Activated T-helper 2 cell treated with anti-CD3 and anti-CD28 coated beads, Interferon-gamma antibody, Interleukin-2, Interleukin-4, amounts not matched to agents 10 μg/mL and 5 μg/mL and 100 μg/mL, durations not matched to agents 14 hours and 24 hours and 36 hours (primary cell): ENCODE measurements at regions not wholly inside any gene's neighbourhood (a gene's known extent, or its start where the extent isn't known, plus 50 kb on each side); places are given as distances from the start of the nearest gene placed in this dataset.

Experiments
- DNase-seq: peaks from one replicate; pipeline ENCODE4 v3.0.0; 2021; ENCODE audit warnings: low spot score
- H3K27ac Mint-ChIP-seq: one replicate; pipeline ENCODE4 v1.8.0; 2021; ENCODE audit warnings: mixed read lengths
- H3K27me3 Mint-ChIP-seq: one replicate; pipeline ENCODE4 v1.8.0; 2021; ENCODE audit warnings: low read depth, mixed read lengths
- H3K36me3 Mint-ChIP-seq: one replicate; pipeline ENCODE4 v1.8.0; 2021; ENCODE audit warnings: low read depth, mixed read lengths
- H3K4me1 Mint-ChIP-seq: one replicate; pipeline ENCODE4 v1.8.0; 2021; ENCODE audit warnings: low read depth, mixed read lengths
- H3K4me3 Mint-ChIP-seq: one replicate; pipeline ENCODE4 v1.8.0; 2021; ENCODE audit warnings: low read depth, mild to moderate bottlenecking, moderate library complexity, mixed read lengths
- H3K9me3 Mint-ChIP-seq: one replicate; pipeline ENCODE4 v1.8.0; 2021; ENCODE audit warnings: mixed read lengths
- intact Hi-C: fragments of 100-400 bp; cut with micrococcal nuclease; formaldehyde crosslinking; loops from one replicate; pipeline ENCODE4 v1.15.1; 2023

GRCh38 chr9:737400-738120, 103.9 kb upstream of the DMRT1 start:
- DNase-seq = no peak

GRCh38 chr9:738209-738915, 103.1 kb upstream of the DMRT1 start:
- no peak overlapping the region for H3K4me3 Mint-ChIP-seq
- H3K27me3 Mint-ChIP-seq = no peaks in the 10 kb centered on the region
- intact Hi-C loops = no loop called here
- no peak overlapping the region for H3K27ac Mint-ChIP-seq
- H3K36me3 Mint-ChIP-seq = peaks cover 46% of the 10 kb centered on the region
- DNase-seq = no peak
- no peaks in the 10 kb centered on the region for H3K4me1 Mint-ChIP-seq
- no peaks in the 10 kb centered on the region for H3K9me3 Mint-ChIP-seq

More at GRCh38 chr9:737400-738120, 103.9 kb upstream of the DMRT1 start:
- no peak overlapping the region for H3K4me3 Mint-ChIP-seq
- H3K4me1 Mint-ChIP-seq = no peaks in the 10 kb centered on the region
- H3K9me3 Mint-ChIP-seq = no peaks in the 10 kb centered on the region
- peaks cover 38% of the 10 kb centered on the region for H3K36me3 Mint-ChIP-seq
- no peaks in the 10 kb centered on the region for H3K27me3 Mint-ChIP-seq
- no peak overlapping the region for H3K27ac Mint-ChIP-seq
- intact Hi-C loops = no loop called here

DNA sequence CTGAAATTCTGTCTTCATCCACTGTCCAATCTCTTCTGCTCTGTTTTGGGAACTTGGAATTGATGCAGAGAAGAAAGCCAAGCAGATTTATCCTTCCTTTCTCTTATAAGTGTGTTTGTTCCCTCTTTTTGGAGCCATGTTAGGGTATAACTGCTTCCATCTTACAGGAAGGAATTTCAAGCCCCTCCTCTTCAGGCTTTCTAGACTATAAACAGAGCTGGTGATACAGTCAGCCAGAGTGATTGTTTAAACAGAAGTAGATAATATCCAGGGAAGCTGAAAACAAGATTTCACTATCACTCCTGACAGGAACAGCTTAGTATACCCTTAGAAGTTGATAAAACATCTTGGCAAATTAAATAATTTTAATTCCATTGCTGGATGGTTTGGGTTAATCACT, 102.1 kb upstream of the DMRT1 start:
- no peaks in the 10 kb centered on the region for H3K27me3 Mint-ChIP-seq
- H3K4me3 Mint-ChIP-seq = no peak overlapping the region
- intact Hi-C loops = no loop called here
- H3K9me3 Mint-ChIP-seq = no peaks in the 10 kb centered on the region
- H3K27ac Mint-ChIP-seq = no peak overlapping the region
- peaks cover 55% of the 10 kb centered on the region for H3K36me3 Mint-ChIP-seq
- no peaks in the 10 kb centered on the region for H3K4me1 Mint-ChIP-seq
- DNase-seq = no peak

GRCh38 chr9:740221-740620, 101.3 kb upstream of the DMRT1 start:
- intact Hi-C loops = no loop called here
- H3K36me3 Mint-ChIP-seq = peaks cover 60% of the 10 kb centered on the region
- no peak overlapping the region for H3K27ac Mint-ChIP-seq
- H3K27me3 Mint-ChIP-seq = no peaks in the 10 kb centered on the region
- DNase-seq = no peak
- H3K4me1 Mint-ChIP-seq = no peaks in the 10 kb centered on the region
- H3K4me3 Mint-ChIP-seq = no peak overlapping the region
- no peaks in the 10 kb centered on the region for H3K9me3 Mint-ChIP-seq

DNA sequence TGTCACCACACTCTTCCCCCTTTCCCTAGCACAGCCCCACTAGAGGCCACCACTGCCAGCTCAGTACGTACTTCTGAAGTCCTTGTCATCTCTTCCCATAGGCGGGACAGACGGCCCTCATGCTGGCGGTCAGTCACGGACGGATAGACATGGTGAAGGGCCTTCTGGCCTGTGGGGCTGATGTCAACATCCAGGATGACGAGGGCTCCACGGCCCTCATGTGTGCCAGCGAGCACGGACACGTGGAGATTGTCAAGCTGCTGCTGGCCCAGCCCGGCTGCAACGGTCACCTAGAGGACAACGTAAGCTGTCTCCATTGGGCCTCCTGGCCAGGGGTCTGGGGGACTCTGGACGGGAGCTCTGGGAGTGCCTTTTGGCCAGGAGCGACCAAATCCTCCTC, 99.4 kb upstream of the DMRT1 start:
- peaks cover 11% of the 10 kb centered on the region for H3K4me1 Mint-ChIP-seq
- DNase-seq = no peak
- H3K9me3 Mint-ChIP-seq = no peaks in the 10 kb centered on the region
- peaks cover 68% of the 10 kb centered on the region for H3K36me3 Mint-ChIP-seq
- intact Hi-C loops = no loop called here
- H3K4me3 Mint-ChIP-seq = no peak overlapping the region
- no peaks in the 10 kb centered on the region for H3K27me3 Mint-ChIP-seq
- H3K27ac Mint-ChIP-seq = no peak overlapping the region

- no peaks in the 10 kb centered on the region for H3K9me3 Mint-ChIP-seq
- peaks cover 71% of the 10 kb centered on the region for H3K36me3 Mint-ChIP-seq
- no peak overlapping the region for H3K27ac Mint-ChIP-seq
- intact Hi-C loops = no loop called here
- no peaks in the 10 kb centered on the region for H3K27me3 Mint-ChIP-seq
- H3K4me1 Mint-ChIP-seq = peaks cover 21% of the 10 kb centered on the region
- no peak overlapping the region for H3K4me3 Mint-ChIP-seq
- no peak for DNase-seq
Measured at GRCh38 chr9:742914-743589, 98.4 kb upstream of the DMRT1 start.

GRCh38 chr9:744046-744712, 97.3 kb upstream of the DMRT1 start:
- Mint-ChIP-seq H3K36me3 (peaks cover 63% of the 10 kb centered on the region), H3K4me3 (no peak overlapping the region), H3K4me1 (peaks cover 32% of the 10 kb centered on the region)

DNA sequence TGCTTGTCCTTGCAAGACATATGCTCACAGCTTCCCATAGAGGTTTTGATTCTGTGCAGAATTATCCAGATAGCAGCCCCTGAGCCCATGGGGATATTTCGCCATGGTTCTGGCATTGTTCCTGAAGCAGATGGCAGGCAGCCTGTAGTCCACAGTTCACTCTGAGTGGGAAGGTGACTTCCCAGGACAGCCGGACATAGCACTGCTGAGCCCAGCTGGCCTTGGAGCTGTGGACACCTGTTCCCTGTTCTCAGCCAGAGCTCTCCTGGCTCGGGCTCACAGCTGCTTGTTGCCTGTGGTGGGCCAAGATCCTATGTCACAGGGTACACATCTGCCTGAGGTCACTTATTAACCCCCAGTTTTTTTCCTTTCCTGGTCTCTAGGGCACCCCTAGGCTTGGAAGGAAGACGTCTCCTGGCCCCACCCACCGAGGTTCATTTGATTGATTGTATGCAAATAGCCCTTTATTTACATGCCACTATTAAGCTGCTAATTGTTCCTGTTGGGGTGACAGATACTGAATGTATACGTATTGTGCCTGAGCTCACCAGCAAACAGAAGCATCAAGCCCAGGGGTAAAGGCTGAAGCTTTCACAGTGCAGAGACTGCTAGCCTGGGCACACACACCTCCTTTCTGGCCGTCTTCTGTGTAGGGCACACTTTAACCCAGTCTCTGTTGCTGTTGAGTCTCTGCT, 96.6 kb upstream of the DMRT1 start:
- intact Hi-C loops = no loop called here
- H3K4me3 Mint-ChIP-seq = no peak overlapping the region
- H3K27me3 Mint-ChIP-seq = no peaks in the 10 kb centered on the region
- H3K27ac Mint-ChIP-seq = no peak overlapping the region
- DNase-seq = no peak
- no peaks in the 10 kb centered on the region for H3K9me3 Mint-ChIP-seq
- H3K36me3 Mint-ChIP-seq = peaks cover 58% of the 10 kb centered on the region
- peaks cover 39% of the 10 kb centered on the region for H3K4me1 Mint-ChIP-seq

More at GRCh38 chr9:744046-744712, 97.3 kb upstream of the DMRT1 start:
- Mint-ChIP-seq H3K27me3 (no peaks in the 10 kb centered on the region), H3K9me3 (no peaks in the 10 kb centered on the region), H3K27ac (no peak overlapping the region)
- DNase-seq = no peak
- intact Hi-C loops = no loop called here

- intact Hi-C loops = no loop called here
- H3K9me3 Mint-ChIP-seq = no peaks in the 10 kb centered on the region
- peaks cover 49% of the 10 kb centered on the region for H3K36me3 Mint-ChIP-seq
- no peaks in the 10 kb centered on the region for H3K27me3 Mint-ChIP-seq
- H3K4me1 Mint-ChIP-seq = peaks cover 48% of the 10 kb centered on the region
- no peak for DNase-seq
- H3K4me3 Mint-ChIP-seq = no peak overlapping the region
- H3K27ac Mint-ChIP-seq = no peak overlapping the region
Measured at GRCh38 chr9:745761-746380, 95.6 kb upstream of the DMRT1 start.

DNA sequence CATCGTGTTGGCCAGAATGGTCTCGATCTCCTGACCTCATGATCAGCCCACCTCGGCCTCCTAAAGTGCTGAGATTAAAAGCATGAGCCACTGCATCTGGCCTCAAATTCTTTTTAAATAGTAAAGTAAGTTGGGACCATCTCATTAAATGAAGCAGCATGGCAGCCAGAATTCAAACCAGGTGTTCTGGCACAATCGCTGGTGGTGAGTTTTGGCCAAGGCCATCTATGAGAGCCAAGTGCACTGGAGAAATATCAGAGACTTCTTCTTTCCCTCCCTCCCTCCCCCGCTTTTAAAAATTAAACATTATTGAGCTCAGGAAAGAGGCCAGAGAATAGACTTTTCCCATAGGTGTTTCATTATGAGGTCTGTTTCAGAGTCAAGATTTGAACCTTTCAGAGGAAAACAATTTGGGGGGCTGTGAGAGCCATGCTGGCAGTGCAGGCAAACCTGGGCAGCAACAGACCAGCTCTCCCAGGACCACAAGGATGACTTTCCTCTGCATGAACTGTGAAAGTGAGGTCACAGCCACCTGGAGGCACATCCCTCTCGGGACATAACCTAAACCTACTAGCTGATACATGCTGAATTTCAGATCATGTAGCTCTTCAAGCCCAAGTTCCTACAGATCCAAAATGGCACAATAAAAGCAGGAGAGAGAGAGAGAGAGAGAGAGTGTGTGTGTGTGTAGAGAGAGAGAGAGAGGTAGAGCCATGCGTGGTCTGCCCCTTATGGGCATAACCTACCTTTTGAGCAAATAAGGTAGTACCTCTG, 94.6 kb upstream of the DMRT1 start:
- peak overlapping the region; percentile 19 for H3K4me3 Mint-ChIP-seq
- intact Hi-C loops = no loop called here
- no peak overlapping the region for H3K27ac Mint-ChIP-seq
- H3K4me1 Mint-ChIP-seq = peaks cover 58% of the 10 kb centered on the region
- H3K36me3 Mint-ChIP-seq = peaks cover 43% of the 10 kb centered on the region
- no peaks in the 10 kb centered on the region for H3K9me3 Mint-ChIP-seq
- DNase-seq = no peak
- H3K27me3 Mint-ChIP-seq = no peaks in the 10 kb centered on the region

- peaks cover 63% of the 10 kb centered on the region for H3K4me1 Mint-ChIP-seq
Measured at GRCh38 chr9:747567-747966, 93.9 kb upstream of the DMRT1 start.

More at GRCh38 chr9:747567-747966, 93.9 kb upstream of the DMRT1 start:
- intact Hi-C loops = no loop called here
- Mint-ChIP-seq H3K9me3 (no peaks in the 10 kb centered on the region), H3K27me3 (no peaks in the 10 kb centered on the region), H3K4me3 (peak overlapping the region; percentile 23), H3K27ac (no peak overlapping the region), H3K36me3 (peaks cover 39% of the 10 kb centered on the region)
- DNase-seq = no peak
